Epithelial cell of esophagus (primary cell): ENCODE measurements at regions not wholly inside any gene's neighbourhood (a gene's known extent, or its start where the extent isn't known, plus 50 kb on each side); places are given as distances from the start of the nearest gene placed in this dataset.

Experiments used
- DNase-seq: peaks from one replicate; pipeline ENCODE4 v3.0.0; 2010; ENCODE audit warnings: low read depth
- H3K4me3 ChIP-seq: 2 replicates; pipeline ENCODE4 v1.5.1; 2011; ENCODE audit warnings: mild to moderate bottlenecking, low read length, control low read depth
- CTCF ChIP-seq: IDR thresholded peaks from 2 replicates; pipeline ENCODE4 v1.5.1; 2011; ENCODE audit warnings: low read depth, mild to moderate bottlenecking, low read length, control low read depth, inconsistent platforms; ENCODE audit not compliant: insufficient read depth; ENCODE audit errors: missing control alignments

DNA sequence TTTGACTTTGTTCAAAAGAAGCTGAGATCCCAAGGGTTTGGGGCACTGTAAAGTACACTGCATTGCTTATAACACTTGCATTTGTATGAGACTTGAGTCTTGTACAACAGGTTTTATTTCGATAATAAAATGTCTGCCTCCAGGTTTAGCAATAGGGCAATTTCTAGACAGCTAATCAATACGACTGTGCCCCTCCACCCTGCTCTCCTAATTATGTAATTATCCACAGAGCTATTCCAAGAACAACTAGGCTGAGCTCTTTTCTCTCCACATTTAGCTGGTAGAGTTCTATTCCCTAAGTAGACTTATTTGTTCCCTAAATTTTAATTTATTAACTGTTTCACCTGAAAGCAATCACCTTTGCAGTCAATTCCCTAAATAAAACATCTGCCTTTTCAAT, 52.9 kb upstream of the LINC00305 start:
- DNase-seq: no peak
- H3K4me3 ChIP-seq: no peak overlapping the region
- TF ChIP-seq CTCF: no peak

DNA sequence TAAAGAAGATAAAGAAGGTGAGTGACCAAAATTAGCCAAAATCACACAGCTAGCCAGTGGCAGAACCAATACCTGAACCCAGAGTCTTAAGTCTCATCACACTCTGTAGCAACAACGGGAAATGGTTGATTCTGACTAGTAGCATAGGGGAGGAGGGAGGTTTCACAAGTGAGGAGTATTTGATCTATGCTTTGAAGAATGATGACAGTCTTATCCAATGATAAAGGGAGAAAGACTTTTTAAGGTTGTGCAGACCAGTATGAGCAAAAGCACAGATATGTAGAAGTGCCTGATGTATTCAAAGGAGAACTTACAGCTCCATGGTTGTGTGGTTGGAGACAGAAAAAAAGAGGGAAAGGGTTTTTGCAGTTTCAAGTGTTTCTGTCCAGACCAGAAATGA, 50.7 kb upstream of the LINC00305 start:
- no peak overlapping the region for H3K4me3 ChIP-seq
- no peak for DNase-seq
- no peak for TF ChIP-seq CTCF
